ENCODE measurements at regions not wholly inside any gene's neighbourhood (a gene's known extent, or its start where the extent isn't known, plus 50 kb on each side); places are given as distances from the start of the nearest gene placed in this dataset.

- H3K4me1 ChIP-seq (ENCODE audit: control insufficient read depth, insufficient read depth, low read length) = no peaks in the 10 kb centered on the region
- H3K4me3 ChIP-seq (ENCODE audit: low read depth, low read length) = no peak overlapping the region
- no peak overlapping the region for H3K9ac ChIP-seq (ENCODE audit: low read length)
- H3K27ac ChIP-seq (ENCODE audit: low read depth, low read length) = no peak overlapping the region
- no peaks in the 10 kb centered on the region for H3K36me3 ChIP-seq (ENCODE audit: control insufficient read depth, insufficient read depth, low read length)
- no peaks in the 10 kb centered on the region for H3K27me3 ChIP-seq (ENCODE audit: control insufficient read depth, insufficient read depth, low read length)
- no peaks in the 10 kb centered on the region for H3K9me3 ChIP-seq (ENCODE audit: control insufficient read depth, insufficient read depth, low read depth, low read length)
Measured at GRCh38 chr10:2760736-2761135, 306.6 kb upstream of the PFKP start.

DNA sequence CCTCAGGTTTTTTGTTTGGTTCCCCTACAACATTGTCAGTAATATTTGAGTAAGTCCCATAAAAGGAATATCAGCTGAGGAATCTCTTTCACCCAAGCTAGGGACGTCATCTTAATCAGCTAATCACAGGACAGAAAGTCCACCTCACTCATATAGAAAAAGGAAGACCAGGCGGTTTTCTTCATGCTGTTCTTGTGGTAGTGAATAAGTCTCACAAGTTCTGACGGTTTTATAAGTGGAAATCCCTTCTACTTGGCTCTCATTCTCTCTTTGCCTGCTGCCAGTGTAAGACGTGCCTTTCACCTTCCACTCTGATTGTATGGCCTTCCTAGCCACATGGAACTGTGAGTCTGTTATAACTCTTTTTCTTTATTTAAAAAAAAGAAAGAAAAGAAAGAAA, 308.1 kb upstream of the PFKP start:
- Histone ChIP-seq H3K9ac (ENCODE audit: low read length) (no peak overlapping the region), H3K9me3 (ENCODE audit: control insufficient read depth, insufficient read depth, low read depth, low read length) (no peaks in the 10 kb centered on the region), H3K36me3 (ENCODE audit: control insufficient read depth, insufficient read depth, low read length) (no peaks in the 10 kb centered on the region), H3K27ac (ENCODE audit: low read depth, low read length) (no peak overlapping the region), H3K4me1 (ENCODE audit: control insufficient read depth, insufficient read depth, low read length) (no peaks in the 10 kb centered on the region), H3K4me3 (ENCODE audit: low read depth, low read length) (no peak overlapping the region), H3K27me3 (ENCODE audit: control insufficient read depth, insufficient read depth, low read length) (no peaks in the 10 kb centered on the region)

DNA sequence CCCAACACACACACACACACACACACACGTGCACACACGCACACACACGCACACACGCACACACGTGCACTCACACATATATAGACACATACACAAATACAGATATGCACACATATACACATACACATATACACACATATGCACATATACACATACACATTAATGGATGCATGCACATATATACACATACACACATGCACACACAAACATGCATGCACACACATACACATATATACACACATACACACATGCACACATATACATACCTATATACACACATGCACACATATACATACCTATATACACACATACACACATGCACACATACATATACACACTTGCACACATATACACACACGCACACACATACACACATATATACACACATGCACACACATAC, 312.4 kb upstream of the PFKP start:
- Histone ChIP-seq H3K27ac (ENCODE audit: low read depth, low read length) (no peak overlapping the region), H3K4me1 (ENCODE audit: control insufficient read depth, insufficient read depth, low read length) (no peaks in the 10 kb centered on the region), H3K36me3 (ENCODE audit: control insufficient read depth, insufficient read depth, low read length) (no peaks in the 10 kb centered on the region), H3K4me3 (ENCODE audit: low read depth, low read length) (no peak overlapping the region), H3K27me3 (ENCODE audit: control insufficient read depth, insufficient read depth, low read length) (no peaks in the 10 kb centered on the region), H3K9ac (ENCODE audit: low read length) (no peak overlapping the region), H3K9me3 (ENCODE audit: control insufficient read depth, insufficient read depth, low read depth, low read length) (no peaks in the 10 kb centered on the region)

GRCh38 chr10:2748287-2748686, 319.1 kb upstream of the PFKP start:
- Histone ChIP-seq H3K36me3 (ENCODE audit: control insufficient read depth, insufficient read depth, low read length) (no peaks in the 10 kb centered on the region), H3K27ac (ENCODE audit: low read depth, low read length) (no peak overlapping the region), H3K9me3 (ENCODE audit: control insufficient read depth, insufficient read depth, low read depth, low read length) (no peaks in the 10 kb centered on the region), H3K4me3 (ENCODE audit: low read depth, low read length) (no peak overlapping the region), H3K9ac (ENCODE audit: low read length) (no peak overlapping the region), H3K4me1 (ENCODE audit: control insufficient read depth, insufficient read depth, low read length) (no peaks in the 10 kb centered on the region), H3K27me3 (ENCODE audit: control insufficient read depth, insufficient read depth, low read length) (no peaks in the 10 kb centered on the region)

- Histone ChIP-seq H3K27ac (ENCODE audit: low read depth, low read length) (no peak overlapping the region), H3K27me3 (ENCODE audit: control insufficient read depth, insufficient read depth, low read length) (no peaks in the 10 kb centered on the region), H3K36me3 (ENCODE audit: control insufficient read depth, insufficient read depth, low read length) (no peaks in the 10 kb centered on the region), H3K4me1 (ENCODE audit: control insufficient read depth, insufficient read depth, low read length) (no peaks in the 10 kb centered on the region), H3K9ac (ENCODE audit: low read length) (no peak overlapping the region), H3K9me3 (ENCODE audit: control insufficient read depth, insufficient read depth, low read depth, low read length) (no peaks in the 10 kb centered on the region), H3K4me3 (ENCODE audit: low read depth, low read length) (no peak overlapping the region)
Measured at GRCh38 chr10:2746638-2747037, 320.7 kb upstream of the PFKP start.

DNA sequence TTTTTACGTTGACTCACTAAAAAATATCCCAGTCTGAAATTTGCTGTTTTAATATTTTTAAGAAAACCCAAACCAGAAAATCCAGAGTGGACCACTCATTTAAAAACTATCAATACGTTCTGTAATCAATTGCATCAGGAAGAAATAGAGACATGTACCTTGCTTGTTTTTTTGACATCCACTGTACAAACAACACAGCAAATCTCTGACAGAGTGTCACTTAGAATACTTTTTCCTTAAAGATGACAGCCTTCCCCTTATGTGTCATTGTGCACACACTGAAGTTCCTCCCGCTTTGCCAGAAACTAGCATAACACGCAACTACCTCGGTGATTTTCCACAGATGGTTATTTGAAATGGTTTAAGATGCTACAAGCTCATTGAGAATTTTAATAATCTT, 321.7 kb upstream of the PFKP start:
- H3K9me3 ChIP-seq (ENCODE audit: control insufficient read depth, insufficient read depth, low read depth, low read length) = no peaks in the 10 kb centered on the region
- no peak overlapping the region for H3K27ac ChIP-seq (ENCODE audit: low read depth, low read length)
- H3K9ac ChIP-seq (ENCODE audit: low read length) = no peak overlapping the region
- H3K4me3 ChIP-seq (ENCODE audit: low read depth, low read length) = no peak overlapping the region
- H3K27me3 ChIP-seq (ENCODE audit: control insufficient read depth, insufficient read depth, low read length) = no peaks in the 10 kb centered on the region
- no peaks in the 10 kb centered on the region for H3K36me3 ChIP-seq (ENCODE audit: control insufficient read depth, insufficient read depth, low read length)
- H3K4me1 ChIP-seq (ENCODE audit: control insufficient read depth, insufficient read depth, low read length) = no peaks in the 10 kb centered on the region

DNA sequence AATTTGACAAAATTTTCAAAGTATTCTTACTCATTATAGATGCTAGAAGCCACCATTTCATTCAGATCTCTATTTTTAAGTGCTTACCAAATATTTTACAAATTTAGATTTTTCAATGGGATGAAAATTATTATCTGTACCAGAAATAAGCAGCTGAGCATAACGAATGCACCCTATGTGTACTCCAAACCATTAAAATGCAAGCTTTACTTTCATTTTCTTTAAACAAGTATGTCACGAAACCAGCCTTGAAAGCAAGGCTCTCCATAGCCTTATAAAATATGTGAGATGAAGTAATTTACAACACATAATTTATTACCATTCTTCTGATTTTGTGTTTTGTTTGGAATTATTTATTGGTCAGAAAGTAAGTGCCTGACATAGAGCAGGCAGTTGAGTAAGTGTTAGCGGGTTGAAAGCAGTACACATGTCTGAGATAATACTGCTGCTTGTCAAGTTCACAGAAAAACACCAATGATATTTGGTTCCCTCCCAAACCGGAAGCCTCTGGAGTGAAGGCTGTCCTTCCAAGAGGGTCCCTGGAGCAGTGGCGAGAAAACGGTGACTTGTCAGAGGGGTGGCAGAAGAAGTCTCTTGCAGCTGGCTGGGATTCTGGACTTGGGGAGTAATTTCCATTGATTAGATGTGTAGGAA, 322.7 kb upstream of the PFKP start:
- H3K9me3 ChIP-seq (ENCODE audit: control insufficient read depth, insufficient read depth, low read depth, low read length) = no peaks in the 10 kb centered on the region
- no peak overlapping the region for H3K4me3 ChIP-seq (ENCODE audit: low read depth, low read length)
- H3K27me3 ChIP-seq (ENCODE audit: control insufficient read depth, insufficient read depth, low read length) = no peaks in the 10 kb centered on the region
- no peaks in the 10 kb centered on the region for H3K36me3 ChIP-seq (ENCODE audit: control insufficient read depth, insufficient read depth, low read length)
- no peaks in the 10 kb centered on the region for H3K4me1 ChIP-seq (ENCODE audit: control insufficient read depth, insufficient read depth, low read length)
- no peak overlapping the region for H3K27ac ChIP-seq (ENCODE audit: low read depth, low read length)
- no peak overlapping the region for H3K9ac ChIP-seq (ENCODE audit: low read length)

- H3K4me1 ChIP-seq (ENCODE audit: control insufficient read depth, insufficient read depth, low read length) = no peaks in the 10 kb centered on the region
- no peak overlapping the region for H3K4me3 ChIP-seq (ENCODE audit: low read depth, low read length)
- H3K9ac ChIP-seq (ENCODE audit: low read length) = no peak overlapping the region
- peaks cover 6% of the 10 kb centered on the region; the same call in 1 of the 2 replicates for H3K9me3 ChIP-seq (ENCODE audit: control insufficient read depth, insufficient read depth, low read depth, low read length)
- no peaks in the 10 kb centered on the region for H3K27me3 ChIP-seq (ENCODE audit: control insufficient read depth, insufficient read depth, low read length)
- H3K27ac ChIP-seq (ENCODE audit: low read depth, low read length) = no peak overlapping the region
- H3K36me3 ChIP-seq (ENCODE audit: control insufficient read depth, insufficient read depth, low read length) = no peaks in the 10 kb centered on the region
Measured at GRCh38 chr10:2734603-2735002, 332.7 kb upstream of the PFKP start.

DNA sequence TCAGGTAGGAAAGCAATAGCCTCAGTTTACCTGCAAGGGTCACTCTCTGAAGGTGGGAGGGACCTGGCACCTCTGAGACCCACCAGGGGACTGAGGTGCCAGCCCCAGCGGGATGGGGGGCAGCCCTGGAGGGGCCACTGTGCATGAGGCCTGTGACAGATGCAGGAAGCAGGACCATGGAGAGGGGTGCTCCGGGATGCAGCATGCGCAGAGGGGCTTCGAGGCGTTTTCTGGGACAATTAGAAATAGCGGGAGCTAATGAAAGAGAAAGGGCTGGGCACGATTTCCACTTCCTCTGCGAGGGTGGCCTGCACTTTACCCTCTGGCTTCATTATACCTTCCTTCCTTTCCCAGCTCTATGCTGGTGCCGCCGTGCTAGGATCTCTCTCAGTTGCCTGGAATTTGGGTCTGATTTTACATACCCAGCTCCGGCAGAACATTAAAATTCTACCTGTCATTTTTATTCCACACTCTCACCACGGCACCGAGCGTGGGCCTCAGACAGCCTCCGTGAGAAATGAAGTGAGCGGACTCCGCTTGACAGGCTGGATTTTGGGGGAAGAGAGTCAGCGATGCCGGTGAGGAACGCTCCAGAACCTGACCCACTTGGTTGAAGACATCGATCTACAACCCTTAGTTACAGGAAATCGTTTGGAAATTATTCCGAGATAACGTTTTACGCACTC, 333.9 kb upstream of the PFKP start:
- Histone ChIP-seq H3K4me1 (ENCODE audit: control insufficient read depth, insufficient read depth, low read length) (no peaks in the 10 kb centered on the region), H3K36me3 (ENCODE audit: control insufficient read depth, insufficient read depth, low read length) (no peaks in the 10 kb centered on the region), H3K9me3 (ENCODE audit: control insufficient read depth, insufficient read depth, low read depth, low read length) (peaks cover 6% of the 10 kb centered on the region; the same call in 1 of the 2 replicates), H3K27ac (ENCODE audit: low read depth, low read length) (no peak overlapping the region), H3K9ac (ENCODE audit: low read length) (no peak overlapping the region), H3K4me3 (ENCODE audit: low read depth, low read length) (no peak overlapping the region), H3K27me3 (ENCODE audit: control insufficient read depth, insufficient read depth, low read length) (no peaks in the 10 kb centered on the region)

- H3K27me3 ChIP-seq (ENCODE audit: control insufficient read depth, insufficient read depth, low read length) = no peaks in the 10 kb centered on the region
- H3K9me3 ChIP-seq (ENCODE audit: control insufficient read depth, insufficient read depth, low read depth, low read length) = peaks cover 6% of the 10 kb centered on the region; the same call in 1 of the 2 replicates
- no peak overlapping the region for H3K27ac ChIP-seq (ENCODE audit: low read depth, low read length)
- H3K36me3 ChIP-seq (ENCODE audit: control insufficient read depth, insufficient read depth, low read length) = no peaks in the 10 kb centered on the region
- H3K4me3 ChIP-seq (ENCODE audit: low read depth, low read length) = no peak overlapping the region
- H3K4me1 ChIP-seq (ENCODE audit: control insufficient read depth, insufficient read depth, low read length) = no peaks in the 10 kb centered on the region
- no peak overlapping the region for H3K9ac ChIP-seq (ENCODE audit: low read length)
Measured at GRCh38 chr10:2731940-2732339, 335.4 kb upstream of the PFKP start.

GRCh38 chr10:2729197-2729596, 338.2 kb upstream of the PFKP start:
- Histone ChIP-seq H3K36me3 (ENCODE audit: control insufficient read depth, insufficient read depth, low read length) (no peaks in the 10 kb centered on the region), H3K27me3 (ENCODE audit: control insufficient read depth, insufficient read depth, low read length) (no peaks in the 10 kb centered on the region), H3K9me3 (ENCODE audit: control insufficient read depth, insufficient read depth, low read depth, low read length) (peaks cover 6% of the 10 kb centered on the region; the same call in 1 of the 2 replicates), H3K4me1 (ENCODE audit: control insufficient read depth, insufficient read depth, low read length) (no peaks in the 10 kb centered on the region), H3K27ac (ENCODE audit: low read depth, low read length) (no peak overlapping the region), H3K4me3 (ENCODE audit: low read depth, low read length) (no peak overlapping the region), H3K9ac (ENCODE audit: low read length) (no peak overlapping the region)

Measured in HUES6 (cell line).